SH-SY5Y (cell line): ENCODE measurements at regions not wholly inside any gene's neighbourhood (a gene's known extent, or its start where the extent isn't known, plus 50 kb on each side); places are given as distances from the start of the nearest gene placed in this dataset.

ENCODE experiments used
- GATA2 ChIP-seq: IDR thresholded peaks from 2 replicates; pipeline ENCODE4 v1.6.1; 2011; ENCODE audit warnings: mild to moderate bottlenecking, low read depth, low read length
- GATA3 ChIP-seq: IDR thresholded peaks from 2 replicates; pipeline ENCODE4 v1.6.1; 2011; ENCODE audit warnings: low read depth, mild to moderate bottlenecking, low read length, moderate library complexity

DNA sequence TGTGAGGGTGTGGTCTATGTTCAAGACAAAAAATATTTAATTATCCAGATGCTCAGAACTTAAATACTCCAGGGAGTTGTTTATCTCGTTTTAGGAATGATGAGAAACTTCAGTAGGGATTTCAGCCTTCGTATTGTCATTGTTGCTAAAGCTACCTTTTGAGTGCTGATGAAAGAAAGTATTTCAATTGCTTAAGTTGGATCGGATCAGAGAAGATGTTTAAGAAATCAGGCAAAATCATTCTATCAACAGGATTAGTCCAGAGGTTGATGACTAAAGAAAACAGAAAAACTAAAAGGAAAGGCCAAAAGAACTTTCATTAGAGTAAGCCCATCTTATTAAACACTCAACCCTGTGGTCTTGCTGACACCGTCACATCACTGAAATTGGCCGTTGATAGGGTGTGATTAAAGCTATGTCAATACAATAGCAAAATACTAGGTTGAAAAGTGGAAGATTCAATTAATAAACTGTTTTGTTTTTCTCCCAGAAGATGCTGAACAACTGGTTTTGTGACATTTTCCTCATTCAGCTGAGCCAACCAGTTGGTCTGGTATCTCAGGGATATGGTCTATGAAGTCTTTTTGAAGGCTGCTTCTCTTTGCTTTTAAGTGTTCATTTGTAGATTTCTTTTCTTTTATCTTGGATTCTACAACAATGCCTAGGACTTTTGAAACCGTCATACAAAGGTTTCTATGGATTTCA, 551.7 kb downstream of the SLC4A3 start:
- no peak for TF ChIP-seq GATA2
- no peak for TF ChIP-seq GATA3
